Thyroid gland (tissue), 4 donors: ENCODE measurements at regions not wholly inside any gene's neighbourhood (a gene's known extent, or its start where the extent isn't known, plus 50 kb on each side); places are given as distances from the start of the nearest gene placed in this dataset.

Experiments
- POLR2A ChIP-seq, 2 donors: fragments of 450-650 bp; IDR thresholded peaks; one replicate each; pipeline ENCODE4 v1.6.1; 2017; ENCODE audit warnings: antibody characterized with exemption in 2 of 2, mild to moderate bottlenecking in 2 of 2, moderate library complexity in 1 of 2
- TF ChIP-seq, protein P1 (sequence below), 6 experiments: fragments of 200-600 bp in 3 of 6; fragments of 450-650 bp in 3 of 6; sonication (generic) in 3 of 6; IDR thresholded peaks; one replicate each; pipeline ENCODE4 v1.5.1; 2016 to 2019; ENCODE audit warnings: antibody characterized with exemption in 6 of 6, mild to moderate bottlenecking in 2 of 6, inconsistent platforms in 1 of 6, moderate library complexity in 1 of 6

- TF ChIP-seq, protein P1, sequence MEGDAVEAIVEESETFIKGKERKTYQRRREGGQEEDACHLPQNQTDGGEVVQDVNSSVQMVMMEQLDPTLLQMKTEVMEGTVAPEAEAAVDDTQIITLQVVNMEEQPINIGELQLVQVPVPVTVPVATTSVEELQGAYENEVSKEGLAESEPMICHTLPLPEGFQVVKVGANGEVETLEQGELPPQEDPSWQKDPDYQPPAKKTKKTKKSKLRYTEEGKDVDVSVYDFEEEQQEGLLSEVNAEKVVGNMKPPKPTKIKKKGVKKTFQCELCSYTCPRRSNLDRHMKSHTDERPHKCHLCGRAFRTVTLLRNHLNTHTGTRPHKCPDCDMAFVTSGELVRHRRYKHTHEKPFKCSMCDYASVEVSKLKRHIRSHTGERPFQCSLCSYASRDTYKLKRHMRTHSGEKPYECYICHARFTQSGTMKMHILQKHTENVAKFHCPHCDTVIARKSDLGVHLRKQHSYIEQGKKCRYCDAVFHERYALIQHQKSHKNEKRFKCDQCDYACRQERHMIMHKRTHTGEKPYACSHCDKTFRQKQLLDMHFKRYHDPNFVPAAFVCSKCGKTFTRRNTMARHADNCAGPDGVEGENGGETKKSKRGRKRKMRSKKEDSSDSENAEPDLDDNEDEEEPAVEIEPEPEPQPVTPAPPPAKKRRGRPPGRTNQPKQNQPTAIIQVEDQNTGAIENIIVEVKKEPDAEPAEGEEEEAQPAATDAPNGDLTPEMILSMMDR (IDR thresholded peaks at IDR 0.05), result no peak
- TF ChIP-seq POLR2A (IDR thresholded peaks at IDR 0.05), result no peak
Observed at GRCh38 chr17:70017941-70018340, 57.1 kb upstream of the KCNJ16 start.
